Stimulated activated CD4-positive, alpha-beta T cell treated with anti-CD3 and anti-CD28 coated beads, Interleukin-1b, Interleukin-23, amount 100 ng/mL, for 48 hours (primary cell): ENCODE measurements at regions not wholly inside any gene's neighbourhood (a gene's known extent, or its start where the extent isn't known, plus 50 kb on each side); places are given as distances from the start of the nearest gene placed in this dataset.
"Not testable (repeated sequence)": the region's sequence is repeated elsewhere in the genome, so short reads cannot be mapped to it uniquely, and the experiment has no call there.

Experiments
- DNase-seq: peaks from one replicate; pipeline ENCODE4 v3.0.0-alpha.2; 2020

DNA sequence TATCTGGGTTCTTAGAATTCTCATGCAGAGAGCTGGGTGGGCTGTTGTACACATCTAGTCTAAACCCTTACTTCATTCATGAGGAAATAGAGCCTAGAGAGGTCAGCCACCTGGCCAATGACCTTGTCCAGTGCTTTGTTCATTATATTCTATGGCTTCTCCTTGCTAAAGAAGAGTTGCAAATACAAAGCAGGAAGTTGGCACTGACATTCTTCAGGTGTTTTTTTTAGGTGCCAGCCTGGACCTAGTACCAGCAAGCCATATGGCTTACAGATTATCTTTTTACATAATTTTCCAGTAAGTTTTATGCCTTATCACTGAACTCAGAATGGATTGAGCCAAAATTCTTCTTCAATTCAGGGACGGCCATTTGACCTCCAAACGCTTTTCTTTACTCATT lies 54.7 kb upstream of the PGM2 start:
- no peak for DNase-seq

DNA sequence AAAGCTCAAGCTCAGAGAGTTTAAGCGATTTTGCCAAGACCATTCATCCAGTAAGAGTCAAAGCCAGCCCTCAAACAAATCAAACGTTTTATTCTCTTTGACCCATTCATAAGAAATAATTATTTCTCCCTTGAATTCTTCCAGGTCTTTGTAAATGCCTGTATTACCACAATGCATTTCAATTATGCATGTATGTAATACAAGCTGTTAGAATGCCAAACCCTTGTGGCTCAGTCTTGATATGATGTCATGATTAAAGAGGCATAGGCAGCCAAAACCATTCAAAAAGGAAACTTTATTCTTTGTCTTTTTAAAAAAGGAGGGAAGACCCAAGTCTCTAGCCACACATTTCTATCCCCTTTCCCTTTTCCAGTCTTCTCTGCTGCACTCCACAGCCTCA lies 56.5 kb upstream of the PGM2 start:
- no peak for DNase-seq

DNA sequence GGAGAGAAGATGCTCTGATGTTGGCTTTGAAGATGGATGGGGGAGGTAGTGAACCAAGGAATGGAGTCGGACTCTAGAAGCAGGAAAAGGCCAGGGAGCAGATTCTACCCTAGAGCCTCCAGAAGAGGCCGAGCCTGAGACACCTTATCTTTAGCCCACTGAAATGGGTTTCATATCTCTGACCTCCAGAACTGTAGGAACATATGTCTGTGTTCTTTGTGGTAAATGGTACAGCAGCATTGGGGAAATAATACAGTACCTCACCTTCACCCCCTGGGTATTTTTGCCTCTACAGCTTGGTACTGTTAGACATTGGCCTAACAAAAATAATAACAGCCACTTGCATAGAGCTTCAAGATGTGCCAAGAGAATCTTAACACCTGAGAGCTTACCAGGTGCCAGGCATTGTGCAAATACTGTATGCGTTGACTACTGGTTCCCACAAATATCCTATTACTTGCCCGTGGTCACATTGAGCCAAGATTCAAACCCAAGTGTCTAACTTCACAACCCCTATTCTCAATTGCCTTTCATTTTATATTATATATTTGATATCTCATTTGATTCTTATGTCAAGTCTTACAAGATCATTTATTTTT lies 57.0 kb upstream of the PGM2 start:
- no peak for DNase-seq

DNA sequence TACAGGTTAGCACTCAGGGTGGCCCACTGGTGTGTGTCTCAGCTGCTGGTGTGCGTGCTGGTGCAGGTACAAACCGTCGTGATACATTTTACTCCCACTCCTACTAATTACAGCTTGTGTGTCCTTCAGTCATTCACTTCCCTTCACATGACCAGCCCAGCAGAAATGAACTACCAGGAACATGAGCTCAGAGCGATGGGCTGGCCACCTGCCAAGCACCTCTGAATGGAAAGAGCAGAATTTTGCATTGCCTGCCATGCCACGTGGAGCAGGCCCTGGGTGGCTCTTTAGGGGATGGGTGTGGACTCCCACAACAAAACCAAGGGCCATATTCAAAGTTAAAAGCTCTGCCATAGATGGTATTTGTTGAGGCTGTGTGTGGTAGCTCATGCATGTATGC lies 58.9 kb upstream of the PGM2 start:
- DNase-seq, result peak; percentile 7

DNA sequence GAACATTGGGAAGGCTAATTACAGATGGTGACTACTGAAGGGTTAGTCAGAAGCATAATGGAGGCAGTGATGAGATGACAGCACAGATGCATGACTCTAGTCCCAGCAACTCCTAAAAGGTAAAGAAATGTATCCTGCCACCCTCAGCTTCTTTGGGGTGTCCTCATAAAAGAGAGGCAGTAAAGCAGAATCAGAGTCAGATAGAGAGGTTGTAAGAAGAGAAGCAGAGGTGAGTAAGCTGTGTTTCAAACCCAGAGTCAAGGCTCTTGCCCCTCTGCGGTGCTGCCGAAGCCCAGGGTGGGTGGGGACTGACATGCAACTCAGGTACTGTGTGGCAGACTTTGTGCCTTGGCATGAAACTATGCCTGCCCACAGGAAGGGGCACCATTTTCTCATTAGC lies 59.5 kb upstream of the PGM2 start:
- DNase-seq, result no peak

DNA sequence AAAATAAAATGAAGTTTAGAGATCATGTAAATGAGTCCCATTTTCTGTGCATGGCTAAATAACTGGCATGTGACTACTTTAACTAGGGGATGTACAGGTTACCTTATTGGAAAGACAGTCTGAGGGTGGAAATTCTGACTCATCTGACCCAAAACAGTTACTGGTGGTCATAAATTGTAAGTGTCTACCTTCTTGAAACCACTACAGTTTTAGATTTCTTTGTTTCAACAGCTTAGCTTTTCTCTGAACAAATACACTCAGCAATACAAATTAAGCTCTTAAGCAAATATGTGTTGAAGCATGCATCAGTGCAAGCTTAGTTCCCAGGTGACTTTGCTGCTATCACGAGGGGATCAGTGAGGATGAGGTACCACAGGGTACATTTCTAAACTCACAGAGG lies 60.7 kb upstream of the PGM2 start:
- no peak for DNase-seq

DNA sequence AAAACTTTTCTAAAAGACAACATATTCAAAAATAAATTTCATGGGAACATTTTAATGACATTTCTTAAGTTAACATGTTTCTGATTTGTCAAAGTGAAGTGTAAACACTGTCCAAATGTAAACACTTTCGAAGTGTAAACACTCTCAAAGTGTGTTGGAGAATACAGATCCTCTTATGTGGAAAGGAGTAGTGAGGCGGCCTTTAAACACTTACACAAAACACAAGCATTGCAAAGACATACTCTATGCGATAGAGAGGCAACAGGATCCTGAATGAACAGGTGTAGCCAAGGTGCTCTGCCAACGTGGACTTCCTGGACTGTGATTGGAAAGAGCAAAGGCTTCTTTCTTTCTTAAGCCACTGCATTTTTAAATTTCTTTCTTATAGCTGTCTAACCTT lies 62.7 kb upstream of the PGM2 start:
- DNase-seq, result no peak

DNA sequence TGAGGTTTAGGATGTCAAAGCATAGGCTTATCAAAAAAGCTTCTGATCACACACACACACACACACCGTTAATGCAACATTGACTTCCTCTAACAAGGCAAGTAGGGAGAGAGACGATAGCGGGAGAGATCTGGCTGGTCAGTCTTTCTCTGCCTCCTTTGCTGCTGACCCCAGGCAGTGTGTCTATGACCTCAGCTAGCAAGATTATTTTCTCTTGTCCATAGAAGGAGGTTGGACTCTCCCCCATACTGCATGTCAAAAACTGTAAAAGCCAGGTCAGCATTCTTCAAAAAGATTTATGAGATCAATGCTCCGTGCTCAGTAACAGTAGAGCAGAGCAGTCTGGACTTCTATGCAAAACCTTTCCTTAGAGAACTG lies 63.5 kb upstream of the PGM2 start:
- no peak for DNase-seq

DNA sequence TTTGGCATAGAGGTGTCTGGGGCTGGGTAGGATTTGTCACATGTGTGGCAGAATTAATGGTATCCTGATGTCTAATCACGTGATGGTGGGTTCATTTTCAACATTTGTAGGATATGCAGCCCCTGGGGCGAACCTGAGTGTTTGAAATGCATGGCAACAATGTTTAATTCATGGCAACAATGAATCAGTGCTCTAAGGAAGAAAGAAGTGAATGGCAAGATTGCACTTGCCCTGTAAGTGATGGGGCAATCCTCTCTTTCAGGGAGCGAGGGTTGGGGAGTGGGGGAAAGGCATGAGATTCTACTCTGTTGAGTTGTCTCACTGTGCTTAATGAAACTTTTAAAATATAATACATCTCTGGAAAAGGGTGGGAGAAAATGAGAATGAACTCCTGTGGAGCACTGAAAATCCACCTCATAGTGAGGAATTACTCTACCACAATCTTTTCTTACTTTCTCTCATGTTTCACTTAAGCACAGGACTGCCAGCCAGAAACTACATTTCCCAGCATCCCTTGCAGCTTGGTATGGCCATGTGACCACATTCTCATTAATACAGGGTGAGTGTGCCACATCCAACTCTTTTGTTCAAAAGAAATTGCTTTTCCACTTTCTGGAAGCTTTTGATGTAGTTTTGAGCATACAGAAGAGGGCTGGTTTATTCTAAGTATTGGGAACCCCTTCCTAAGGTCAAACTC lies 64.0 kb upstream of the PGM2 start:
- DNase-seq, result no peak

DNA sequence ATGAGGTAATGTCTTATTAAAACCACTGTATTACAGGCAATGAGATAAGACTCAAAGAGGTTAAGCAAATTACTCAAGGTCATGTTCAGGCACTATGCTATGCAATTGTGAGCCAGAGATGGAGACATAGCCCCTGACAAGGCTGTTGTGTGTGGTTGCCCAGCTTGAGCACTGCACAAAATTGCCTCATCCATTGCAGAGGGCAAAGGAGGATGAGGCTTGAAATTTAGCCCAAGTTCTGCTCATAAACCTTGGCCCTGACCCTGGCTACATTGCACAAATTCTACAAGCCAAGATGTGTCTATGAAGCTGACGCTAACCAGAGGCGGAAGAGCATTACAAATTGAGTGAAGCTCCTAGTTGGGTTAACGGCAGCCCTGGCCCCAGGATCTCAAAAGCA lies 65.6 kb upstream of the PGM2 start:
- DNase-seq, result no peak

DNA sequence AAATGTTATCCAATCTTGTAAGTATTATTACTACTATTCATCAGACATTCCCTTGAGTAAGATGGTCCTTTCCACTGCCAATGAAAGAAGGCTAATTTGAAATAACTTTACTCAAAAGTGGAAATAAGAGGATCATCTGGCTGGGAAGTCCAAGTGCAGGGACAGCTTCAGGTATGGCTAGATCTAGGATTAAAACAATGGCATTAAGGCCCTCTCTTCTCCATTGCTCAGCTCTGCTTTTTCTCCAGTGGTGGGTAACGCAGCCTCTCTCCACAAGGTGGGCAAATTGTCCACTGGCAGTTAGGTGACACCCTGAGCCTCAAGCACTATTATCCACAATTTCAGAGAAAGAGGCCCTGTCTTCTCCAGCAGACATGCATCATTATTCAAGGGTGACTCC lies 66.7 kb upstream of the PGM2 start:
- no peak for DNase-seq

DNA sequence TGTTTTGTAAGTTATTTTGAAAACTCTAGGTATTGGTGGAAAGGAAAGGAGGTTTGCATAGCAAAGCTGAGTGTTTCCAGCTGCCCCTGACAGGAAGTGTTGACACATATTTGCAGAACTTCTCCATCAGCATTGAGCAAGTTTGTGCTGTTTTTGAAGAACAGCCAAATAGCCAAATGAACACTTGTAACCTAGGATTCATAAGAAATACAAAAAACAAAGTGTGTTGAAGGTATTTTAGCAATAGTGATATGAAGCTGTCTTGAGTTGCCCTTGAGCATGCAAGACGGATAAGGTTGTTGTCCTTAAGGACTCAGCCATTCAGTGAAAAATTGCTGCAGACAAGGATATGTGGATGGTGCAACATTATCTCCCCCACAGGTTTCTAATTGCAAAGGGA lies 68.3 kb upstream of the PGM2 start:
- no peak for DNase-seq

DNA sequence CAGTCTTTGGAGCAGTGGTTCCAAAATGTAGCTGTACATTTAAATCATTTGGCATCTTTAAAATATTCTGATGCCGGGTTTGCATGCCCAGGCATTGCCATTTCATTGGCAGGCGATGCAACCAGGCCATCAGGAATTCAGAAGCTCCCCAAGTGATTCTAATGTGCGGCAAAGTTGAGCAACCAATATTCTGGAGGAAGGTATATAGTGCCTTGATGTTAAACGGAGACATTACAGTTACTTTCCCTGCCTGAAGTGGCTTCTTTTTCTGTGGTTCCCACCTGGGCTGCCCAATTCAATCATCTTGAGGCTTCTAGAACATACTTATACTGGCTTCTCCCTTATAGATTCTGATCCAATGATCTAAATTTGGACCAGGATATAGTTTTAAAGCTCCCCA lies 68.7 kb upstream of the PGM2 start:
- DNase-seq, result no peak

DNA sequence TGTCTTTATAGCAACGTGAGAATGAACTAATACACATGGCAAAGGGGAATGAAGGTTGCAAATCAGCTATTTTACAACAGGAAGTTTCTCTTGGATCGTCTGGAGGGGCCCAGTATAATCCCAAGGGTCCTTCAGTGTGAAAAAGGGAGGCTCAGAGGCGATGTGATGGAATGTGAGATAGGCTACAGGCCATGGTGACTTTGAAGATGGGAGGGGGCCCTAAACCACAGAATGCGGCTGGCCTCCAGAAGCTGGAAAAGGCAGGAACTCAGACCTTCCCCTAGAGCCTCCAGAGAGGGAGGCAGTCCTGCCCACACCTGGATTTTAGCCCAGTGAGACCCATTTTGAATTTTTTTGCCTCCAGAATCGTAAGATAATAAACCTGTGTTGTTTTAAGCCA lies 69.4 kb upstream of the PGM2 start:
- DNase-seq, result no peak

DNA sequence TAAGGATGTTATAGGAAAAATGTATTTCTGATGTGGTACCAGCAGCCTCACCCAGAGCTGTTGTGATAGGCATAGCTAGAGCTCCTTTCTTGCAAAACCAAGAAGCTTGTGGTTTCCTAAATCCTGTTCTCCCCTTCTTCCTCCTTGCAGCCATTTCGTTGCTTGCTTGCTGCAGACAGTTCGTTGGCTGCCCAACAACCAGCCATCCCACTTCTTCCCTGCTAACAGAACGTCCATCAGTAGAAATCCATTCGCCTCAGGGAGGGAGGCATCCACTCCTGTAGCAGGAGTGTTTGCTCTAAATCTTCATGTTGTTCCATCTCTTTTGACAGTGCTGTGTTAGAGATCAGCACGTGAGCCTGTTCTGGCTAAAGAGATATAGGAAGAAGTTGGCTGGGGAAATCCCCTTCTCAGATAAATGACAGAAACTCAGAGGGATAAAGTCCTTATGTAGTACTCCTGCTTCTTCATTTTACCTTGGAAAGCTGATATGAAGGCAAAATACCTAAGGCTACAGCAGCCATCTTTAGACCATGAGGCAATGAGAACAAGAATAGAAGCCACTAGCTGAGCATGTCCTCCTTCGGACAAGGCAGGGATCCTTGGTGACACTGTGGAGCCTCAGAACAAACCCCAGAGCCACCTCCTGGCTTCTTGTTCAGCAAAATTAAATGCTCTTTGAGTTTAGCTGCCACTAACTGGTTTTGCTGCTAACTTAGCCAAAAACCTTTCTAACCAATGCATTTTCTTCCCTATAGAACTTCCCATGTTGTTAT lies 68.4 kb upstream of the RELL1 start:
- DNase-seq, result no peak

DNA sequence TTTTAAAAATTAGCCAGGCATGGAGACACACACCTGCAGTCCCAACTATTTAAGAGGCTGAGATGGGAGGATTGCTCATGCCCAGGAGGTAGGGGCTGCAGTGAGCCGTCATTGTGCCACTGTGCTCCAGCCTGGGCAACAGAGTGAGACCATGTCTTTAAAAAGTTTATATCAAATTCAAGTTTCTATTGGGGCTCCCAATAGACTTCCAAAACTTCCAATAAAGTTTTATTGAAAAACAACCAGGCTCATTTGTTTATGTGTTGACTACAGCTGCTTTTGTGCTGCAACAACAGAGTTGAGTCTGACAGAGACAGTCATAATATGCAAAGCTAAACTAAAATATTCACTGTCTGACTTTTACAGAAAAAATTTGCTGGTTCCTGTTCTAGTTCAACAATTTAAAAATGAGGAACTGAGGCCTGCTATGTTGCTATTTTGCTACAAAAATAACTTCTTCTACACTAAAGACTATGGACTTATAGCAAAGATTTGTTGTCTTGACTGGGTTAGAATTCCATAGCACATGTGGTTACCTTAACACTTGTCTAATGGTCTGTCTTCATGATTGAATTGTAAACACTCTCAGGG lies 63.3 kb upstream of the RELL1 start:
- no peak for DNase-seq

DNA sequence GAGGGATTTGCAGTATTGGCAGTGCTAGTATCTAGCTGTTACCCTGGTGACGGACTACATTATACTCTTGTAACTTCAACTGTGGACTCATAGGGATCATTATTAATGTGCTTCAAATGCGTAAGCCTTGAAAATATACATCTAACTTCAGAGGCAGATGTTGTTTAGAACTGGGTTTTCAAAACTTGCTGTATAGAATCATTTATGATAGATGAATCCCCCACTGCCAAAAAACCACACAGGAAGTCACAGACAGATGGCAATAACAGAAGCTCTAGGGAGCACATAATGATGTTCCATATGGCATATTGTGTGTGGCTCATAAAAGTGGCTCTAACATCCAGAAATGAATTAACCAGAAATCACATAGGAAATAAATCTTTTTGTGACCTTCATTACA lies 62.3 kb upstream of the RELL1 start:
- no peak for DNase-seq

DNA sequence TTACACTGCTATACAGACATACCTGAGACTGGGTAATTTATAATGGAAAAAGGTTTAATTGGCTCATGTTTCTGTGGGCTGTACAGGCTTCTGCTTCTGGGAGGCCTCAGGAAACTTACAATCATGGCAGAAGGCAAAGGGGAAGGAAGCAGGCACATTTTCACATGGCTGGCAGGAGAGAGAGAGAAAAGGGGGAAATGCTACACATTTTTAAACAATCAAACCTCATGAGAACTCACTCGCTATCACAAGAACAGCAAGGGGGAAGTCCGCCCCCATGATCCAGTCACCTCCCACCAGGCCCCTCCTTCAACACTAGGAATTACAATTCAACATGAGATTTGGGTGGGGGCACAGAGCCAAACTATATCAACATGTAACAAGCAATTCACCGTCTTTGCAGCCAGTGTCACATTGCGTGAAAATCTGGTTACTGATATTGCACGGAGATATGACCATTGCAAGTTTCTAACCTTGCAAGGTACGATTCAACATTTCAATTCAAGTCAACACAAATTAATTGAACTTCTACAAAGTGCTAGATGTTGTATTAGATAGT lies 61.7 kb upstream of the RELL1 start:
- DNase-seq, result no peak

DNA sequence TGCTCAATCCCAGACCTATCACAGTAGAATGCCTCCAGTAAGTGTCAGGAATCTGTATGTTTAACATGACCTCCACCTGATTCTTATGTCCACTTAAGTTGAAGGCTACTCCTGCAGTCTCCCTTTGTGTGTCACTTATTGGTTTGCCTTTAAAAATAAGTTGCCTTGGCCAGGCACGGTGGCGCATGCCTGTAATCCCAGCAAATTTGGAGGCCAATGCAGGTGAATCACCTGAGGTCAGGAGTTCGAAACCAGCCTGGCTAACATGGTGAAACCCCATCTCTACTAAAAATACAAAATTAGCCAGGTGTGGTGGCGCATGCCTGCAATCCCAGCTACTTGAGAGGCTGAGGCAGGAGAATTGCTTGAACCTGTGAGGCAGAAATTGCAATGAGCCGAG lies 60.7 kb upstream of the RELL1 start:
- not testable (repeated sequence) for DNase-seq

DNA sequence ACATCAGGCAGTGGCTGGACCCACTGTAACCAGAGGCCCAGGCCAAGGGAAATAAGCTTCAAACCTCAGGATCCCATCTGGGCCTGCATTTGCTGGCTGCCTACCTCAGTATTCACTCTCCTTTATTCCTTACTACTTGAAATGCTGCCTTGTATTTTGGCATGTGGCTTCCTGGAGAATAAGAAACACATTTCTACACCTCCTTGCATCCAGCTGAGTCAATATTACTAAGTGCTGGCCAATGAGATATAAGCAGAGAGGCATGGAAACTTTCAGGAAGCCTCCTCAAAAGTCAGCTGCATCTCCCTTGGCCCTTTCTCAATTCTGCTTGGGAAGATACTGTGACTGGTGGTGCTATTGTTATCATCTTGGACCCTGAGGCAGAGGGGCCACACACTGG lies 59.8 kb upstream of the RELL1 start:
- DNase-seq, result no peak

DNA sequence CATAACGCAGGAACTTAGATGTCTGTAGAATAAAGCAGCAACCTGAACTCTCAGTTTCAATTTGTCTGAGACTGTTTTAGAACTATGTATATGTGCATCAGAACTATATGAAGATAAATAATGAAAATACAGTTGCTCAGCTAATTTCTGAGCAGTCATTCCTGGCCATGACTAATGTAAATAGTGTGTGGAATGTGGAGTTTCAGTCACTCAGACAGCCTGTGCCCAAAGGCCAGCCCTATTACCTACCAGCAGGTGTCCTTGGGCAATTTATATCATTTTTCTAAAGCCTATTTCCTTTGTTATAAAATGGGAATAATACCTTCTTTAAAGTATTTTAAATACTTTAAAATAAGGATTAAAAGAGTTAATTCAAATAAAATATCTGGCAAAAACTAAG lies 56.0 kb upstream of the RELL1 start:
- no peak for DNase-seq

DNA sequence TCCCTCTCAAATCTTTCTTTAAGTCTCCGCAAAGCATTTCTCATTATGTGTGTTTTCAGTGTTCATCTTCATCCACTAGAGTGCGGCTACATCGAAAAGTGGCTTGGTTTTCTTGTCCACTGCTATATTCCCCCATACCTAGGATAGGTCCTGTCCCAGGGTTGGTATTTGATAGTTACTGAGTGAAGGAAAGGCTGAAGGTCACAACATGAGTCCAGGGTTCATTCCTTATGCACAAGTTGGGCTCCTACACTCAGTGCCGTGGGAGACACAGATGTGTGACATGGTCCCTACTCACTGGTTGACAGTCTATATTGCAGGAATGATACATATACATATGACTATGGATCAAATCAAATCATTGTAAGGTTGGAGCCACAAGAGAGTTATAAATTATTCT lies 55.4 kb upstream of the RELL1 start:
- no peak for DNase-seq

DNA sequence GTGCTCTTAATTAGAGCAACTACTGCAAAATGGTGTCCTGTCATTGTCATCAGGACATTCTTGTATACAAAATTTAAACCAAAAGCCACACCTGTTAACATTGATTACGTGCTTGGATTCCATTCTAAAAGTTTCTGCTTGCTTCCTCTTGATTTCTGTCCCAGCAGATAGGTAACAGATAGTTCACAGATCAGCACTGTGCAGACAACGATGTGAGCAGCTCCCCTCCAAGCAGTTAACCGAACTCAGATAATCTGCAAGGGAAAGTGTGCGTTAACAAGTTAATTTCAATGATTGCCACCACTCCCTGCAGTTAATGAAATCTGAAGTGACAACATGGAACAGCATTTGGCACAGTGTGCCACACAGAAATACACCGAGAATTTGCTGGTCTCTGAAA lies 54.4 kb upstream of the RELL1 start:
- DNase-seq, result no peak

DNA sequence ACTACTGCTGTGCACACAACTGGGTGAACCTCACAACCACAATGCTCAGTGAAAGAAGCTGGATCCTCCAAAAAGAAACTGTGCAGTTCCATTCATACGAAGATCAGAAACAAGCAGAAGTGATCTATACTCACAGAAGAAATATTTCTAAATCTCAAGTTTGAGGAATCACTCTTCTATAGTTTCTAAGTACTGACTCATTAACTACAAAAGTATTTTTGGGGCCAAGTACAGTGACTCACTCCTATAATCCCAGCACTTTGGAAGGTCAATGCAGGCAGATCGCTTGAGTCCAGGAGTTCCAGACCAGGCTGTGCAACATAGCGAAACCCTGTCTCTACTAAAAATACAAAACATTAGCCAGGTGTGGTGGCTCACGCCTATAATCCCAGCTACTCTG lies 51.3 kb upstream of the RELL1 start:
- no peak for DNase-seq
